NCI-H1436 (cell line): ENCODE measurements at regions not wholly inside any gene's neighbourhood (a gene's known extent, or its start where the extent isn't known, plus 50 kb on each side); places are given as distances from the start of the nearest gene placed in this dataset.

ENCODE experiments used
- DNase-seq: peaks from one replicate; lab custom pipeline; 2025; lab: John Stamatoyannopoulos, UW

DNA sequence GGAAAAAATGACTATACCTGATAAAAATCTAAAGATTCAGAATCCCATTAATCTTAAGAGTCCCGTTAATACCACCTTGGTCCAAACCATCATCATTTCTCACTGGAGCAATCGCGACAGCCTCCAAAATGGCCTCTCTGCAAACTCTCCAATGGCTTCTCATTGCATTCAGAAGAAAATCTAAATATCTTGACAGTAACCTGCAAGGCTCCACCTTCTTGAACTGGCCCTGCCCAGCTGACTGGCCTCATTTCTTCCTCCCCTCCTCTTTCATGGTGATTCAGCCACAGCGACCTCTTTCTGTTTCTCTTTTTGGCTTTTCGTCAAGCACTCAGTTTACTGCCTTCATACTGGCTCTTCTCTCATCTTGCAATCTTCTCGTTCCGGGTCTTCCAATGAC, 56.2 kb upstream of the GPRIN3 start:
- DNase-seq: no peak

DNA sequence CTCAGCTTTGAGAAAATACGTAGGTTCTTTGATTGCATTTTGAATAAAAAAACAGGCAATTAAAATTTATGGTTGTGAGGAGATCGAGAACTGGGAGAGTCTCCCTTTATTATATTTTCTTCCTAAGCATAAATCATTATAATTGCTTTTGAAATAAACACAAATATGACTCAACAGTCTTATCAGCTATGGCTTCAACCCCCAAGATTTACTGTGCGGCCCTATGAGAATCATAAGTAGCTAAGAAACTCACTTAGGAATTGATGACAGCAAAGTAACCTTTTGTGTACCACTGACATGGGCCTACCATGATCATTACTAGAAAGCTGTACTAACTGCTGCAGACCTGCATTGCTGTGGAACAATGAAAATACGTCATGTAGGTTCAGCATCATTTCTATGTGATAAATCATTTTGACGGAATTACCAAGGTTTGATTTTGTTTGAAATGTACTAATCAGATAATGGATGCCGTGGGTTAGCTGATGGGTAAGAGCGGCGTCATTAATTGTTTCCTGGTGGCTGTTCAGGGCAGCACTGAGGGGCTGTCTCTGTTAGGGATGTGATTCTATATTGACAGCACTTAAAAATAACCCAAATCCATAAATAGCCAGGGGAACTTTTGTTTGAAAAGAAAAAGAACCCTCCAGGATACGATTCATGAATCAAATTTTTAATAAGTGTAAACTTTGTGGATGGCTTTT, 51.5 kb upstream of the GPRIN3 start:
- DNase-seq: no peak

- no peak for DNase-seq
These were observed 50.2 kb upstream of the GPRIN3 start for GRCh38 chr4:89357787-89358186.
